Body of pancreas (tissue), 4 donors: ENCODE measurements at regions not wholly inside any gene's neighbourhood (a gene's known extent, or its start where the extent isn't known, plus 50 kb on each side); places are given as distances from the start of the nearest gene placed in this dataset.

ENCODE experiments used
- ATAC-seq: fragments of 150-250 bp; one replicate; pipeline ENCODE4 v1.9.1; 2016
- DNase-seq, 4 donors: peaks; one replicate each; pipeline ENCODE4 v3.0.0-alpha.2; 2019
- H3K27ac ChIP-seq, 4 donors: fragments of 200-600 bp; sonication (generic); 1 replicate in 3 of 4; 2 replicates in 1 of 4; pipeline versions ENCODE4 v1.5.1 to v1.6.1; 2016 to 2019; ENCODE audit warnings: mild to moderate bottlenecking in 1 of 4, mixed read lengths in 1 of 4, moderate library complexity in 1 of 4
- H3K27me3 ChIP-seq, 2 donors: fragments of 200-600 bp; sonication (generic); one replicate each; pipeline ENCODE4 v1.6.0; 2016; ENCODE audit warnings: mild to moderate bottlenecking in 1 of 2
- H3K36me3 ChIP-seq, 2 donors: fragments of 200-600 bp; sonication (generic); replicated peaks in 1 of 2; 2 replicates each; pipeline ENCODE4 v1.5.1; 2016; ENCODE audit warnings: low read depth in 2 of 2; ENCODE audit not compliant: insufficient read depth in 1 of 2
- H3K4me1 ChIP-seq: fragments of 200-600 bp; sonication (generic); one replicate; pipeline ENCODE4 v1.6.0; 2016
- H3K4me3 ChIP-seq, 2 donors: fragments of 200-600 bp; sonication (generic); 1 replicate in 1 of 2; 2 replicates in 1 of 2; pipeline ENCODE4 v1.5.1; 2016 to 2019
- H3K9me3 ChIP-seq, 3 donors: fragments of 200-600 bp; sonication (generic); 1 replicate in 2 of 3; 2 replicates in 1 of 3; pipeline ENCODE4 v1.5.1; 2016
- POLR2A ChIP-seq, 3 donors: fragments of 450-650 bp; IDR thresholded peaks; one replicate each; pipeline ENCODE4 v1.6.1; 2016; ENCODE audit warnings: antibody characterized with exemption in 3 of 3, mild to moderate bottlenecking in 2 of 3
- WGBS, 2 donors: methylation state at CpG; one replicate each; pipeline ENCODE4 v1.1.5; 2017; 5-methylcytosine and 5-hydroxymethylcytosine counted together
- intact Hi-C: fragments of 100-400 bp; cut with DNase I; formaldehyde crosslinking; loops from one replicate; pipeline ENCODE4 v1.15.1; 2023
- TF ChIP-seq, protein P1 (sequence below), 7 experiments: fragments of 450-650 bp in 4 of 7; fragments of 200-600 bp in 3 of 7; sonication (generic) in 3 of 7; IDR thresholded peaks; one replicate each; pipeline ENCODE4 v1.5.1; 2016 to 2019; ENCODE audit warnings: antibody characterized with exemption in 7 of 7

- H3K27me3 ChIP-seq: no peaks in the 10 kb centered on the region
- no peak for TF ChIP-seq POLR2A (IDR thresholded peaks at IDR 0.05)
- TF ChIP-seq, protein P1, sequence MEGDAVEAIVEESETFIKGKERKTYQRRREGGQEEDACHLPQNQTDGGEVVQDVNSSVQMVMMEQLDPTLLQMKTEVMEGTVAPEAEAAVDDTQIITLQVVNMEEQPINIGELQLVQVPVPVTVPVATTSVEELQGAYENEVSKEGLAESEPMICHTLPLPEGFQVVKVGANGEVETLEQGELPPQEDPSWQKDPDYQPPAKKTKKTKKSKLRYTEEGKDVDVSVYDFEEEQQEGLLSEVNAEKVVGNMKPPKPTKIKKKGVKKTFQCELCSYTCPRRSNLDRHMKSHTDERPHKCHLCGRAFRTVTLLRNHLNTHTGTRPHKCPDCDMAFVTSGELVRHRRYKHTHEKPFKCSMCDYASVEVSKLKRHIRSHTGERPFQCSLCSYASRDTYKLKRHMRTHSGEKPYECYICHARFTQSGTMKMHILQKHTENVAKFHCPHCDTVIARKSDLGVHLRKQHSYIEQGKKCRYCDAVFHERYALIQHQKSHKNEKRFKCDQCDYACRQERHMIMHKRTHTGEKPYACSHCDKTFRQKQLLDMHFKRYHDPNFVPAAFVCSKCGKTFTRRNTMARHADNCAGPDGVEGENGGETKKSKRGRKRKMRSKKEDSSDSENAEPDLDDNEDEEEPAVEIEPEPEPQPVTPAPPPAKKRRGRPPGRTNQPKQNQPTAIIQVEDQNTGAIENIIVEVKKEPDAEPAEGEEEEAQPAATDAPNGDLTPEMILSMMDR (IDR thresholded peaks at IDR 0.05): no peak
- no peaks in the 10 kb centered on the region for H3K4me1 ChIP-seq
- H3K9me3 ChIP-seq: no peaks in the 10 kb centered on the region
- 26 to 40% methylated on average over 5 of the region's 5 CpGs for WGBS, 2 donors
- H3K27ac ChIP-seq: no peak overlapping the region
- no peak overlapping the region for H3K4me3 ChIP-seq
- ATAC-seq (no peak), DNase-seq (no peak)
- no peaks in the 10 kb centered on the region for H3K36me3 ChIP-seq
- intact Hi-C loops: no loop called here
Measured at GRCh38 chr20:11778206-11778570, 139.5 kb upstream of the BTBD3 start.

GRCh38 chr20:11780765-11781369 is 136.8 kb upstream of the BTBD3 start:
- ATAC-seq (no peak), DNase-seq (no peak)
- no peaks in the 10 kb centered on the region for H3K27me3 ChIP-seq
- H3K4me1 ChIP-seq: no peaks in the 10 kb centered on the region
- intact Hi-C loops: no loop called here
- no peaks in the 10 kb centered on the region for H3K36me3 ChIP-seq
- H3K9me3 ChIP-seq: no peaks in the 10 kb centered on the region
- TF ChIP-seq, protein P1 (IDR thresholded peaks at IDR 0.05): no peak
- no peak for TF ChIP-seq POLR2A (IDR thresholded peaks at IDR 0.05)
- no peak overlapping the region for H3K27ac ChIP-seq
- 54% methylated on average over 2 of the region's 2 CpGs for WGBS, 2 donors
- no peak overlapping the region for H3K4me3 ChIP-seq

DNA sequence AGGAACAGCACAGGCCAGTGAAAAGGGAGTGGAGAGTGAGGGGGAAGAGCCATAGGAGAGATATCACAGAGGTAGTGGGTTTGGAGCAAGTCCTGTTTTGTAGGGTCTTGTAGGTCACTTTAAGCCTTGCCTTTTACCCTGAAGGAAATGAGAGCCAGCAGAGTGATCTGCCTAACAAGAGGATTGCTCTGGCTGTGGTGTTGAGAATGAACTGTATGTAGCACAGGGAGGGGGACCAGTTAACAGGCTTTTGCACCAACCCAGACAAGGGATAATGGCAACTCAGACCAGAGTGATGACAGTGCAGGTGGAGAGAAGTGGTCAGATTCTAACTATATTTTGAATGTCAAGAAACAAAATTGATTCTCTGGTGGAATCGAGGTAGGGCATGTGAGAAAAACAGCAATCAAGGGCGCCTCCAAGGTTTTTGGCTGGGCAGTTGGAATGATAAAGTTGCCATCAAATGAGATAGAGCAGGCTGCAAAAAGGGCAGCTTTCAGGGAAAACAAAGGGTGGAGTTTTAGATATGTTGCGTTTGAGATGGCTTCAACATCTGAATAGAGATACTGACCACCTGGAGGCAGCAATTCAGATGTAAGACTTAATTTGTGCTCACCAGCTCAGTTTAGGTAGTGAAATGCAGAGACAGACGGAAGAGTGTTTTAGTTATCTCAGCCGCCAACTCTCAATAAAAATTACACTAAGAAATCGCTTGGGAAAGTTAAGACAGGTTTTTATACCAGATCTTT is 134.4 kb upstream of the BTBD3 start:
- H3K27me3 ChIP-seq: no peaks in the 10 kb centered on the region
- DNase-seq (no peak), ATAC-seq (no peak)
- WGBS, 2 donors: 73 to 79% methylated on average over 6 of the region's 6 CpGs
- H3K4me1 ChIP-seq: no peaks in the 10 kb centered on the region
- H3K27ac ChIP-seq: no peak overlapping the region
- H3K4me3 ChIP-seq: no peak overlapping the region
- intact Hi-C loops: no loop called here
- H3K36me3 ChIP-seq: no peaks in the 10 kb centered on the region
- TF ChIP-seq, protein P1 (IDR thresholded peaks at IDR 0.05): no peak
- no peak for TF ChIP-seq POLR2A (IDR thresholded peaks at IDR 0.05)
- H3K9me3 ChIP-seq: no peaks in the 10 kb centered on the region

DNA sequence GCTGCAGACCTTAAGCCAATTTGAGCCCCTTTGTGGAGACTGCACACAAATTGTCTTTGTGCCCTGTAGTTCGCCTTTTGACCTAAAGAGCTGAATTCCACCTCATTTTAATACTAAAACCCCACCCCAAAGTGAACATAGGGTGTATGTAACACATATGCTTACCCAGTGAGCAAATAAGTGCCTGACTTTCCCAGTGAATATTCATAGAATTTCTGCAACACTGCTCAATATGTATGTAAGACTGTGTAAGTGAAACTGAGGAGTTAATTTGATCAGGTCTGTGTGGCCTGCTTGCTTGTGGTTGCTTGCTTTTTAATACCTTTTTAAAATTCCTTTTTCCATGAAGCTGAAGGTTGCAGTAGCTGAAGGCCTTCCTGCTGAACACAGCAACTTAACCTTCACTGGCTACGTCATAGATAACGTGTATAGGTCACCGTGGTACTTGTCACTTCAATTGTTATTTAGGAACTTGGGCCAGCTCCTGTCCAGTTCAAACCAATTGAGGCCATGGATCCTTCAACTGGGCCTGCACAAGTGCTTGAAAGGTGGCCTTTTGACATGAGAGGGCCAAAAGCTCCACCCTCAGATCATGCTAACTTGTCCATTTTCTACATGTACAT is 131.7 kb upstream of the BTBD3 start:
- no peak for DNase-seq
- TF ChIP-seq POLR2A (IDR thresholded peaks at IDR 0.05): no peak
- TF ChIP-seq, protein P1 (IDR thresholded peaks at IDR 0.05): no peak
- H3K27me3 ChIP-seq: no peaks in the 10 kb centered on the region
- intact Hi-C loops: no loop called here
- H3K27ac ChIP-seq: no peak overlapping the region
- 53 to 60% methylated on average over 4 of the region's 4 CpGs for WGBS, 2 donors
- no peak for ATAC-seq
- H3K36me3 ChIP-seq: no peaks in the 10 kb centered on the region
- H3K9me3 ChIP-seq: no peaks in the 10 kb centered on the region
- no peak overlapping the region for H3K4me3 ChIP-seq
- H3K4me1 ChIP-seq: no peaks in the 10 kb centered on the region
